ENCODE measurements at regions not wholly inside any gene's neighbourhood (a gene's known extent, or its start where the extent isn't known, plus 50 kb on each side); places are given as distances from the start of the nearest gene placed in this dataset.
"Not testable (repeated sequence)": the region's sequence is repeated elsewhere in the genome, so short reads cannot be mapped to it uniquely, and the experiment has no call there.

GRCh38 chr5:155699385-155699784, 627.6 kb upstream of the SGCD start:
- DNase-seq (ENCODE audit: low read depth in 2 of 2) = no peak

GRCh38 chr5:155700333-155700732, 626.6 kb upstream of the SGCD start:
- DNase-seq (ENCODE audit: low read depth in 2 of 2) = no peak

- DNase-seq (ENCODE audit: low read depth in 2 of 2) = no peak
These were observed 615.1 kb upstream of the SGCD start for GRCh38 chr5:155711882-155712281.

DNA sequence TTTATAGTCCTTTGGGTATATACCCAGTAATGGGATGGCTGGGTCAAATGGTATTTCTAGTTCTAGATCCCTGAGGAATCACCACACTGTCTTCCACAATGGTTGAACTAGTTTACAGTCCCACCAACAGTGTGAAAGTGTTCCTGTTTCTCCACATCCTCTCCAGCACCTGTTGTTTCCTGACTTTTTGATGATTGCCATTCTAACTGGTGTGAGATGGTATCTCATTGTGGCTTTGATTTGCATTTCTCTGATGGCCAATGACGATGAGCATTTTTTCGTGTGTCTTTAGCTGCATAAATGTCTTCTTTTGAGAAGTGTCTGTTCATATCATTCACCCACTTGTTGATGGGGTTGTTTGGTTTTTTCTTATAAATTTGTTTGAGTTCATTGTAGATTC, 612.5 kb upstream of the SGCD start:
- not testable (repeated sequence) for DNase-seq (ENCODE audit: low read depth in 2 of 2)

GRCh38 chr5:155726267-155726666, 600.7 kb upstream of the SGCD start:
- no peak for DNase-seq (ENCODE audit: low read depth in 2 of 2)

- no peak for DNase-seq (ENCODE audit: low read depth in 2 of 2)
These were observed 599.3 kb upstream of the SGCD start for GRCh38 chr5:155727512-155728145.

- DNase-seq (ENCODE audit: low read depth in 2 of 2) = no peak
These were observed 598.7 kb upstream of the SGCD start for GRCh38 chr5:155728146-155728856.

GRCh38 chr5:155728857-155729683, 597.9 kb upstream of the SGCD start:
- DNase-seq (ENCODE audit: low read depth in 2 of 2) = no peak

DNA sequence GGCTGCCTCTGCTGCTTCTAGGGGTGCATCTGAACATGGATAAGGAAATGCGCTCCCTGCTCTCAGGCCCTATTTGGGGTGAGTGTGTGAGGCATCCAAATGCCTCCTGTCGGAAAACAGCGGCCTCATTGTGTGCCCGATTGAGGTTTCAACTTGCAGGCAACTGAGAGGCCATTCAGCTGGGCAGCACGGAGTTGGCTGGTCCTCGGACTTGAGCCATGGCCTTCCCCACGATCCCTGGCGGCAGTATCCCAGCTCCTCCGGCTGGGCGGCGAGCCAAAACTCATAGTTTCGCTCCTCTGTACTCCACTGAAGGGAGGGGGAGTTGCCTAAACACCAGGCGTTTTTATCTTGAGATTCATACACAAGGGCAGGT, 597.3 kb upstream of the SGCD start:
- DNase-seq (ENCODE audit: low read depth in 2 of 2) = no peak

DNA sequence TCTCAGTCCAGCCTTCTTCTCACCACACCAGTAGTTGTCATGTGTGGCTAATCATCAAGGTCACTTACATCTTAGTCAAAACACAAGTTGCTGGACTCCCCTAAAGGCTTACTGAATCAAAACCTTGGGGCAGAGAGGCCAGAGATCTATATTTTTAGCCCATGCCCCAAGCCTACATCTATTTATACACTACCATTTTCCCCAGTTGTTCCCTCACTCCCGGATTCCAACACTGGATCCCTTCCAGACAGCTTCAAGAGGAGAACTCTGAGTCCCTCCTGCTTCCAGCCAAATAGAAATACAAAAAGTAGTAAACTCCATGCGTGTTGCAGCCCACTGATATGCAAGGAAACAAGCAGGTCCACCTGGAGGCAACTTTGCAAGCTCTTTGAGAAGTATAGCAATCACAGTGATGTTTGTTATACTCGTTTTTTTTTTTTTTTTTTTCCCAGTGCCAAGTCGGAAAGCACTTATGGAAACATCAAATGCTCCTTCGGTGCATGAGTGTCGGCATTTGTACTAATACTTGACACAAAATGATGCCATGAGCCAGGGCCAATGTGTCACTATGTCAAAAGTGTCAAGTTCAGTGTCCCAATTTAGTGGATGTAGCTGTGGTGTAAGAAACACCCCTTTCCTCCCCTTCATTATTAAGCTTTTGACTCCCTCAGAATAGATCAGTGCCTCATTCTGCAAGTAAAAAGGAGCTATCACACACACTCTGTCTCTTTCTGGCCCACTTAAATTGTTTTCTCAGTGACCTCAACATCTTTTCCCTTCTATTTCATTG, 594.2 kb upstream of the SGCD start:
- DNase-seq (ENCODE audit: low read depth in 2 of 2) = no peak

- no peak for DNase-seq (ENCODE audit: low read depth in 2 of 2)
These were observed 593.0 kb upstream of the SGCD start for GRCh38 chr5:155733935-155734334.

- no peak for DNase-seq (ENCODE audit: low read depth in 2 of 2)
These were observed 591.6 kb upstream of the SGCD start for GRCh38 chr5:155735388-155735787.

- DNase-seq (ENCODE audit: low read depth in 2 of 2) = no peak
These were observed 588.3 kb upstream of the SGCD start for GRCh38 chr5:155738616-155739015.

- DNase-seq (ENCODE audit: low read depth in 2 of 2) = no peak
These were observed 580.5 kb upstream of the SGCD start for GRCh38 chr5:155746367-155747038.

DNA sequence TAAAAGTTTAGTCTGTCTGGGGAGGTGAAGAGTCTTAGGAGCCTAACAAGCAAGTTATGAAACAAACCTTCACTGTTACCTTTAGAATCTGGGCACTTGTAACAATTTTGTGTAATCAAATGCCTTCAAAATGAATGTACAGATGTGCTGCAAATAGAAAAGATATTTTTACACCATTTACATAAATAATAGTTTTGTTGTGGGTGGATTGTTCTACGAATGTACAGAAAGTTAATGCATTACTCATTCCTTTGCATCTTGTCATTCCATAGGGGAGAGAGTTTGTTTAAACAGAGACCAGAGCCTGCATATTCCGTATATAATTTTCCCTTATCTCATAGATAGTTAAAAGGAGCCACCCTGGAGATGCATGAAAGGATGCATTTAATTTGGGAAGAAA, 576.9 kb upstream of the SGCD start:
- DNase-seq (ENCODE audit: low read depth in 2 of 2) = no peak

GRCh38 chr5:155750571-155750970, 576.4 kb upstream of the SGCD start:
- DNase-seq (ENCODE audit: low read depth in 2 of 2) = no peak

DNA sequence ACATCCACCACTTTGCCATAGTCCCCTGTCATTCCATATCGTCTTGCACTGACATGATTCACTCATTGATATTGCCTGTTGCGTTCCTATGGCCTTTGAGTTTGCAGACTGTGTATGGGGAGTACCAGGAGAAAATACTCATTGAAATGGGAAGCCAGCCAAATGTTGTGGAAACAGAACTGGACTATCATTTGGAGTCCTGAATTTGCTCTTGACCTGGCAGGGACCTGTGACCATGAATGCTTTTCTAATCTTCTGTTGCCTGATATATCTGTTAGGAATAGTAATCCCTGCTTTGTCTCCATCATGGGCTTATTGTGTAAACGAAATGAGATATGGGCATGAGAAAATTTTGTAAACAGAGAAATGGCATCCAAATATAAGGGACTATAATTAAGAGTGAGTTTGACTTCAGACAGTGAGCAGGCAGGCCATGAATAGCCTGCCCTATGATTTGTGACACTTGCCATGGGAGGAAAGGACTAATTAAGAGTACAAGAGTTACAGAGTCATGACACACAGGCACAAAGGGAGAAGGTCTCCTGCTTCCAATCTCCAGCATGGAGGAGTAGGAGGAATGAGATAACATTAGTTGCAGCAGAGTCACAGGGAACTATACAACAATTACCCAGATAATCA, 572.9 kb upstream of the SGCD start:
- no peak for DNase-seq (ENCODE audit: low read depth in 2 of 2)

- DNase-seq (ENCODE audit: low read depth in 2 of 2) = no peak
These were observed 567.7 kb upstream of the SGCD start for GRCh38 chr5:155759252-155759651.

DNA sequence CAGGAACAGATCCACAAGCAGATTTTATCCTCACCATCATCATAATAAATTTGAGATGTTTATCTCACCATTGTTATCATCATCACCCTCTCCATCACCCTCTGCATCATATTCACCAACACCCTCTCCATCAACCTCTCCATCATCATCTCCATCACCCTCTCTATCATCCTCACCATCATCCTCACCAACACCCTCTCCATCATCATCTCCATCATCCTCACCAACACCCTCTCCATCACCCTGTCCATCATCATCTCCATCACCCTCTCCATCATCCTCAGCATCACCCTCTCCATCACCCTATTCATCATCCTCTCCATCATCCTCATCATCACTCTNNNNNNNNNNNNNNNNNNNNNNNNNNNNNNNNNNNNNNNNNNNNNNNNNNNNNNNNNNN, 567.0 kb upstream of the SGCD start:
- no peak for DNase-seq (ENCODE audit: low read depth in 2 of 2)

GRCh38 chr5:155761502-155761901, 565.5 kb upstream of the SGCD start:
- DNase-seq (ENCODE audit: low read depth in 2 of 2) = no peak

- DNase-seq (ENCODE audit: low read depth in 2 of 2) = no peak
These were observed 561.2 kb upstream of the SGCD start for GRCh38 chr5:155765715-155766114.
